C1 segment of cervical spinal cord (tissue), 14 donors: ENCODE measurements at regions not wholly inside any gene's neighbourhood (a gene's known extent, or its start where the extent isn't known, plus 50 kb on each side); places are given as distances from the start of the nearest gene placed in this dataset.
"Not testable (repeated sequence)": the region's sequence is repeated elsewhere in the genome, so short reads cannot be mapped to it uniquely, and the experiment has no call there.

Experiments
- DNase-seq, 14 donors: peaks; one replicate each; lab custom pipeline; 2025; lab: John Stamatoyannopoulos, UW

DNA sequence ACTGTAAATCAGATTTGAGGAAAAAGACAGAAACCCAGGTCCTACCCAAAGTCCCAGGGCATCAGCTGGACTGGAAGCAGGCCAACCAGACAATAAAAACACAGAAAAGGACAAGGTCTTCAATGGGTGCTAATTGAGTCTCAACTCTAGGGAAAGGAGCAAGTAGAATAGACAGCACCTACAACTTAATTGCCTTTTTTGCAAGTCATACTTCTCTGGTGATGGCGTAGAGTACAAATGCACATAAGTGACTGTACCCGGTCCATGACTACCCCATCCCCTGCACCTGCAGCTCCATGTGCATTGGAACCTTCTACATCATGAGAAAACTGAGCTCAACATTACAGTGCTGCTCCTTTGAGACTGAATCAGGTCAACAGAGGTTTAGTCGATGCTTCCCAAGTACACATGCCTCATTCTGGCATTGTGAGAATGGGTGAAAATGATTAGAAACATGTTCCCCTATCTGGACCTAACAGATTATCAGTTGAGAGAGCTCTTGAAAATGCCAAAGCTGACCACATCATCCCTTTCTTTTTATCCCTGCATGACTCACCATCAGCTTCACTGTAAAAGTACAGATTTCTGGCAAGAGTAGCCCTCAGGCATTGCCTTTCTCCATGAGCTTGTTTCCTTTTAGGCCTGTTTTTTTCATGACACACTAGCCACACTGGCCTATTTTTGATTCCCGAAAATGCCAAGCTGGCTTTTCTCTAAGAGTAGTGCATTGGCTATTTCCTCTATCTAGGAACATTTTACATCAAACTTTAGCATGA, 298.3 kb downstream of the HS3ST1 start:
- DNase-seq = peak in 1 of 14 donors; percentile 73

DNA sequence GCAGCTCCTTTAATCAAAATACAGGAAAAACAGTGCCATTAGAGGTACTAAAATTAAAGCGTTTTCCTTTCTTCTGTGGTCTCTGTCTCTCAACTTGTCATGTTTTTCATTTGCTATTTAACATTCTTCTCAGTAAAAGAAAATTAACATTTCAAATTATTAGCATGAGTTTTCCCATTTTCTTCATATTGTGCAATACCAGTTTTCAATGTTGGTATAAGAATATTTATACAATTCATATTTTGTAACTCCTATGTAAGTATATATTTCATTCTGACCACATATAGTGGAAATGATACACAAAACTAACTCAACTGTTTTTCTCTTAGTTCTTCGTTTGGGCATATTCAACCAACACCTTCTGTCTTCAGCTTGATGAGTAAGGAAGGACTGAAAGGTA, 308.3 kb downstream of the HS3ST1 start:
- no peak for DNase-seq

DNA sequence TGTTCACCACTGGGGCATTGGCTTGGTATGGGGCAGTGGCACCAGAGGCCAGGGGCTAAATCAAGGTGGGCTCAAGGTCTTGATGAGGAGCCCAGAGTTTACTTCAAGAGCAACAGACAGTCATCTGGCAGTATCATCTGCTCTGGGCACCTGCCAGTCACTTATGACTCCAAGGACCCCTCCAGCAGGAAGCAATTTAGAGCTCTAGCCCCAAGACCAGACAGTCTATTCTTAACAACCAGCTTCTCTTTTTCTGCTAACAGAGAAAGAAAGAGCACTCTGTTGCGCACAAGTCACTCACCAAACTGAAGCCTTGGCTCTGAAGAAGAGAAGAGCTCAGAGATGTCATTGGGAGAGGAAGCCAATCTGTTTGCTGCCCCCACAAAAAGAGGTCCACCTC, 309.2 kb downstream of the HS3ST1 start:
- DNase-seq = peak in 1 of 14 donors; percentile 2

DNA sequence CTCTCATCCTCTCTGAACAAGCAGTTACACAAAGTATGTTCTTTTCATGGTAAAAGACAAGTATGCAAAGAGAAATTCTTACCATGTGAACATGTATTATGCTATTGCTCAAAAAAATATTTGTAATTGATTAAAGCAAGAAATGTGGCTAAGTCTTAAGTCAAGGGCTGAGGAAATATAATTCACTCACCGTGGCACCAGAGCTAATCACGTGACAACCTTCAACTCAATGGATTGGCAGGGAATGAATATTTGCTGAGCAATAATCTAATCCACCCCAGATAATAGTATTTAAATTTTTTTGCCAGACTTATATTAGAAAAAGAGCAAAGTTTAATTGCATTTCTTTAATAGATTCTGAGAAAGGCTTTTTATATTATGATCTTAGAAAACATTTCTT, 310.2 kb downstream of the HS3ST1 start:
- no peak for DNase-seq

DNA sequence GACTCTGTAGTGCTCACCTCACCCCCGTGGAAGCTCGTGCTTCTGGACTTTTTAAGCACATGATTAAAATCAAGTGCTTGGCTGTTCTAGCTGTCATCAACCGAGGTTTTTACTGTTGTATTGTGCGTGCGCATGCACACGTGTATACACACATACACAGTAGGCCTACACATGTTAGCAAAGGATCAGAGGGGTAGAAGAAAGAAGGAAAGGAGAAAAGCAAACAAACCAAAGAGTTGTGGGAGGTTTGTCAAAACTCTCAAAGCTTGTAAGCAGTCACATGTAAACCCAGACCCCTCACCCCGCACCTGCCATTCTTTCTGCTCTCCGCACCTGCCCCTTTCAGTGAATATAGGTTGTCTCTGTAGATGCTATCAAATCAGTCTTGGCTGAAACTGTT, 311.8 kb downstream of the HS3ST1 start:
- no peak for DNase-seq

DNA sequence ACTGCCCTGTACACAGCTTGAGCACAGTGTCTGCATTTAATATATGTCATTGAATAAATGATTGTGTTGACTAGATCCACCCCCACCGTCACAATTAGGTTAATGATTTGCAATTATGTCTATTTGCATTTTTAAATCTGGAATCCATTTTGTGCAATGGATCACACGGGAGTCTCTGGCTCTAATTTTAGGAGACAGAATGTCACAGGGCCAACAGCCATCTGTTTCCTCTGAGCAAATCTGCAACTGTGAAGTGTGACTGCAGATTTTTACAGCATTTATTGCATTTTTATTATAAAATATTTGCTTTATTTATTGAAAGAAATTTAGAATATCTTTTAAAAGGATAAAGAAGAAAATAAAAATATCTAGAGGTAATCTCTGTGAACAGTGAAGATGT, 316.8 kb downstream of the HS3ST1 start:
- DNase-seq = peak in 1 of 14 donors; percentile 81

DNA sequence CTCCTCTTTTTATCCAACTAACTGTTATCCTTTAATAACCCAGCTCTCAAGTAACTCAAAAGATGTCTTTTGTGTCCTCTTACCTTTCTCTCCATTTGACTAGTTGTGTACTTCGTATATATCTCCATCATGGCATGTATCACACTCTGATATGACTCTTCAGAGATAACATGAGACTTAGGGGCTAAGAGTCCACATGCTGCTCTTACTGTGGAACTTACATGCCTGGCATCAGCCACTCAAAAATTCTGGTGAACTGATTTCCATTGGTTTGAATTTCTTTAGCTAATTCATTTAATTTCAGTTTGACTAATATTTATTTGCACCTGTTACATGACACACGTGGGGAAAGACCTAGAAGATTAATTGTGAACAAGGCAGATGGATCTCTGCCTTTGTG, 317.3 kb downstream of the HS3ST1 start:
- no peak for DNase-seq

DNA sequence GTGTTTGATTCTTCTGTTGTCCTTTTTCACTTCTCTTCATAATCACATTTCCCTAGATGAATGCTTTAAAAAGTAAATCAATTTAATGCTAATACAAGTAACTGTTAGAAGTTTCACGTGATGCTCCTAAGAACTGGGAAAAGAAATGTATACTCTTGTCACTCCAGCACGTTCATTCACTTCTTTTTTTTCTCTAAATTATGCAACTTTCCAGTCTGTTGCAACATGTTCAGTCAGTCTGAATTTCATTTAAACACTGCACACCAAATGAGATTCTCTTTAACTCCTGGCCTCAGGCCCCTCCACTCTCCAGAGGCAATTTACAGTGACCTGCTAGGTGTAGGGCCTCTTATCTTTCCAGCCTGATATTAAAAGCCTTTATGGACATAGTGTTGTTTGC, 321.9 kb downstream of the HS3ST1 start:
- no peak for DNase-seq

DNA sequence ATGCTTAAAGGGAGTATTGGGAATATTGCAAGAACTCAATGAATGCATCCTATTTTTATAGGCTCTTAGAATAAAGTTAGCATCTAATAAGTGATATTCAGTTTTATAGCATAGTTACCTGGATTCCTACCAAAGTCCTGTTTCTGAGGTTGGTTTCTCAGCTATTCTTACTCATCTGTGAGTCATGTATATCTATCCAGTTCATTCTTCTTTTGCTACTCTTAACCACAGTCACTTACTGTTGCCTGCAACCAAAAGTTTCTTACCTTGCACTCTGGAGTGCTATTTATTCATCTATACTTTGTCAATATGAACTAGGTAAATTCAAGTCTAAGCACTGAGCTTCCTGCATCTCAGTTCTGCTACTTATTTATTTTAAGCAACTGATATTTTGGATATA, 322.5 kb downstream of the HS3ST1 start:
- DNase-seq = no peak

DNA sequence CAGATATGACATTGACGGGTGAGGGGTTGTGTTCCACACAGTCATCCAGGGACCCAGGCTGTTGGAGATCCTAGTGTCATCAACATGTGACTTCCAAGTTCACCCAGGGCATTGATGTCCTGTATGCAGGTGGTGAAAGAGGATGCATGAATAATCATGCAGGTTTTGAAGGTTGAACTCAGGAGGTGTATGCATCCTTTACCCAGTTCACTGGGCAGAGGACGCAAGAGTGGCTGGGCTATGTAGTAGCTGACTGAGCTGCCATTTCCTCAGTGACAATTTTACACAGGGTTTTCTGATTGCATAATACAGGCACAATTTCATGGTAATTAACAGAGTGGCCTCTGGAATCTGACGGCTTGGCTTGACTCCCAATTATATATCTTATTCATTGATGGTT, 323.0 kb downstream of the HS3ST1 start:
- DNase-seq = no peak

DNA sequence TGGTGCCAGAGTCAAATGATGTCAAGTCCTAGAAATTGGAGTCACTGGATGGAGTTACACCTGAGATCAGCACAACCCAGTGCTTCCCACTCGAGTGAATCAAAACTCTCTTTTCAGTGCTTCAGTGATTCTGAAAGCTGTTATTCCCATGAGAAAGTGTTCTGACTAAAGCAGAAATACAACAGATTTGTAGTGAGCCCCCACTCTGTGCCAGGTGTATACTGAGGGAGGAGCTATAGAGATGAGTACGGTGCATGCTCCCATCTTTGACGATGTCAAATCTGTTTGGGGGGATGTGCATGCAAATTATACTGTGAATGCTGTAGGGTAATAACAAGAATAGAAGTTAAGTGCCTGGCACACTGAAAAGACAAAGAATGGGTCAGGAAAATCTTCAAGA, 330.2 kb downstream of the HS3ST1 start:
- no peak for DNase-seq

DNA sequence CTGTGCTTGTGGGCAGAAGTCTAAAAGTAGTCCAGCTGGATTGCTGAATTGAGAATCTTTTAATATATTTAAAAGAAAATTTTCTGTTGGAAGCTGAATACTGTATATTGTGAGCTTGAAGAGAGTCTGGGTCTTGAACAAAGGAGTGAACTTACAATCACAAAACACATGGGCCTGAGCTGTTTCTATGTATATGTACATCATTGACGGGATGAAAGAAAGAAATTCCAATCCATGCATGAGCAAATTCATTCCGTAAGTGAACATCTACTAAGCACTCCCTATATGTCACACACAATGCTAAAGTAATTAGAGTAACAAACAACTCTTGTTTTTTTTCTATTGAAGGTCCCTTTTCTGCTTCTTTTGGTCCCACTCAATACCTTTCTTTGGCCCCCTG, 331.0 kb downstream of the HS3ST1 start:
- DNase-seq = no peak

DNA sequence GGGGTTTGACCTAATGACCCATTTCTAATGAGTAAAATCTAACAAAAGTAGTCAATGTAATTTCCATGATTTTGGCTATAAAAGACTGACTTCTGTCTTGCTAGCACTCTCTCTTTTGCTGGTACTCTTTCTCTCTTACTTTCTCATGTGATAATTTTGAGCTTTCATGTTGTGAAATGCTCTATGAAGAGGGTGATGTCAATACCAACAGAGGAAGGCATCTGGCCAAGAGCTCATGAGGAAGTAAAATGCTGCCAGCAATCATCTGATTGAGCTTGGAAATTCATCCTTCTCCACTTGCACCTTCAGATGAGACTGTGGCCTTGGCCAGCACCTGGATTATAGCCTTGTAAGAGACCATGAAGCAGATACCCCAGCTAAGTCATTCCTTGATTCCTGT, 347.7 kb downstream of the HS3ST1 start:
- no peak for DNase-seq

DNA sequence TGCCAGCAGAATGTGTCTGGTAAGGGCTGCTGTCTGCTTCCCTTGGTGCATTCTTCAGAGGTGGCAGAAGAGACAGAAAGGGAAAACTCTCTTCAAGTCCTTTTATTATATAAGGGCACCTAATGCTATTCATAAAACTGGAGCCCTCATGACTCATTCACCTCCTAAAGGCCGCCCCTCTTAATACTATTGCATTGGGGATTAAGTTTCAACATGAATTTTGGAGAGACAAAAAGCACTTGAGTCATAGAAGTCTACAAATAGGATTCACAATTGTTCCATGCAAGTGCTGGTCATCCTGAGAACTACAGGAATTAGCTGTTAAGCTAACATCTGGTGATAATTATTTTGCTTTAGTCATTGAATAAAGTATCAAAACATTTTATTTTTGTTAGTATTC, 349.5 kb downstream of the HS3ST1 start:
- DNase-seq = no peak

DNA sequence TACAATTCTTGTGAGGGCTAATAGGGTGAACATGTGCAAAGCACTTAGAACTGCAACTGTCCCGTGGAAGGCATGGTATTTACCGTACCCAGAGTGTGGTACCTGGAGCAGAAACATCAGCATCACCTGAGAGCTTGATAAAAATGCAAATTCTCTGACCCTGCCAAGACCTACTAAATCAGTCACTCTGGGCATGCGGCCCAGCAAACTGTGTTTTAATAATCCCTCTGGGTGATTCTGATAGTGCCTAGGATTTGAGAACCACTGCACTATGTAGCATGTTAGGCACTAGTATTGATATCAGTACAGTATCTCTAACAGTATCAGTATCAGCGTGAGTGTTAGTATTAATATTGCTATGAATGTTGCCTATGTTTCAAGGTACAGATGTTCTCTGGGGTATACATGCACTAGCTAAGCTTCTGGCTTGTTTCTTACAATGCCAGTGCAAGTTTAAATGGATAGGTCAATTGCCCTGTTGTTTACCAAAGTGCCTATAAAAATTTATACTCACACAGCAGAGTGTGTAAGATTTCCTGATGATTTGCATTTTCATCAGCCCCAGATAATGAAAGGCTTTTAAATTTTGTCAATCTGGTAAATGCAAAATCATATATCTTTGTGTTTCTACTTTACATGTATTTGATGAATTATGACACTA, 354.0 kb downstream of the HS3ST1 start:
- peak in 1 of 14 donors; percentile 28 for DNase-seq

DNA sequence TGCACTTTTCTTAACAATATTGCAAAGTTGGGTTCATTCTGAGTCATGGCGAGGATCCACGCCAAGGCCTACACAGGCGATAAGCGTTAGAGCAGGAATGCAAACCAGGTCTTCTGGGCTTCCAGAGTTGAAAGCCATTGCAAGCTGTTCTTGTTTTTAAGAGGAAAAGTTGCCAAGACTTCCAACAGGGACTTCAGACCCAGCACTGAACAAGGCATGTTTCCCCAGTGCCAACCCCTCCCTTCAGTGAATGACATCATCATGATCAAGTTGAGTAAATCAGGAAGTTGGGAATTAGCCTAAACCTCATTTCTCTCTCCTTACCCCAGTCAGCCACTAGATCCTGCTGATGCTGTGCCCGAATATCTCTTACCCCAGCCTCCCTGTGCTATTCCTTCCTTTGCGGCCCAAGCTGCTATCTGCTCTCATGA, 355.1 kb downstream of the HS3ST1 start:
- DNase-seq = peak in 3 of 14 donors; percentile 16 to 98 (median 25)

DNA sequence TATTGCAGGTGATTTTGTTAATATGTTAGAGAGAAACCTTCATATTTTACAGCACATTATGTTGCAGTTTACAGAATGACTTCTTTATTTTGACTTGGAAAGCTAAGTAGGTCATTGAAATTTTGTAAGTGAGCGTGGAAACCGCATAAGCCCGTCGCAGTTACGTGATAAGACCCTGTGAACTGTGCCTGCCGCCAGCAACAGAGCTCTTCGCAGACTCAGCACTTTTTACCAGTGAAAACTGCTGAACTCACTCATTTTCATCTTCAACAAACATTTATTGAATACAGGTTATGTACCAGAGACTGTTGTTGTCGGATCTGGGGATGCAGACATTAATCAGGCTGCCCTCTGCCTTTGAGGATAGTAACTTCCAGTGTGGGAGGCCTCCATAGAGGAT, 355.7 kb downstream of the HS3ST1 start:
- no peak for DNase-seq

DNA sequence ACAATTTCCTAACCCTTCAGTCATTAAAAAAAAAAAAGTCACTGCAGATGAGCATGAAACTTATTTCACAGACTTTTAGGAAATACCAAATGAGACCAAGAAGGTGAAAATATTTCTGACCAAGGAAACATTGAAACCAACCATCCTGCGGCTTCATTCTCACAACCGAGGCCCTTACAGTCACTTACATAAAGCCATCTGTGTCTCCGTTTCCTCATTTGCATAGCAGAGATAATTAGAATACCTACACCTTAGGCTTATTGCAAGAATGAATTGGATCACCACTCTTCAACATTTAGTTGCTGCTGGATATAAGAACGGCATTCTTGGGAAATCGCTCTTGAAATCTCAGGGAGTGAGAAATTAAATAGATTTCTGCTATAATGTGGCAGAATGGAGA, 356.2 kb downstream of the HS3ST1 start:
- no peak for DNase-seq

DNA sequence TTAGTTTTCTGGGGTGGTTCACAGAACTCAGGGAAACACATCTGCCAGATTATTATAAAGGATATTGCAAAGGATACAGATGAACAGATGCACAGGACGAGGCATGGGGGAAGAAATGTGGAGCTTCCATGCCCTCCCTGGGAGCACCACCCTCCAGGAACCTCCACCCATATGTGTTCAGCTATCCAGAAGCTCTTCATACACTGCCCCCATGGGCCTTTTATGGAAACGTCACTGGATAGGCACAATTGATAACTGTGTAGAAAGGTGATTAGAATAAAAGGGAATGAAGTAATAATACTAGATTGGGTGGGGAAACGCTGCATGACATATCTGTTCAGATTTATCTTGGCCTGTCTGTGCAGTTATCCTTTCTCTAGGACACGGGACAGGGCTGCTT, 357.9 kb downstream of the HS3ST1 start:
- DNase-seq = no peak

DNA sequence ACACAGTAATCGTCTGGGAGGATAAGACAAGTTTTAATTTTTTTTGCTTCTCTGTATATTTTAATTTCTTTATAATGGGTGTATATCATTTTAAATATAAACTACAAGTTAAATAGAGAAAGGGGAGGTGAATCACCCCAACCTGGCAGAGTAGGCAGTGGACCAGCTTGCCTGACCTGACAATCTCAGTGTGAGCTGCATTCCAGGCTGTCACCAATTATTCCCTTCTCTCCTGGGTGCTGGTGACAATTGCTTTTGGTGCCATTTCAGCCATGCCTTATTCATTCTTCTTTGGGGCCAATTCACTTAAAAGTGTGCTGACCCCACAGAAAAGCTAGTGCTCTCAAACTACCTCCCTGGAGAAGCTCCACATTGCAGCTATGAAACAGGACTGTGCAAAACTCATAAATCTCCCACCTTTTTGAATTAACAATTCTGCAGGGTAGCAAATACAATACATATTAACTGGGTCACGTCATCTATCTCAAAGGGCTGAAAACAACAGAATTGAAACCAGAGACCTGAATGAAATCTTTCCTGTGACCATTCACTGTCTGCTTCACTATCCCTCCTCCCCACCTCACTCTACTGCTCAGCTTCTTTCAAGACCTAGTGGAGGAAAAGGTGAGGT, 359.0 kb downstream of the HS3ST1 start:
- peak in 1 of 14 donors; percentile 87 for DNase-seq

DNA sequence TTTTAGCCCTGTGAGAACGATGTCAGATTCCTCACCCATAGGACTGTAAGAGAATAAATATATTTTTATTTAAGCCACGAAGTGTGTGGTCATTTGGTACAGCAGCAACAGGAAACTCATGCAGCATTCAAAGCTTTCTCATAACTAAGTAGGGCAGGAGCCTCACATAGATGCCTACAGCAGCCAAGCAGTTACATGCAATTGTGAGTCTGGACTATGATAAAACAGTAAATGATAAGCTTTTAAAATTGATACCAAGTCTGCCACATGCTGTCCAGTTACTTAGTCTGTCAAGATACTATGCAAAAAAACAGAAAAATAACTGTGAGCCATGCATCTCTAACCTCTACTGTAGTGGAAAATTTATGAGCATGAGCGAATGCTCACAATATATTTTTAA, 359.6 kb downstream of the HS3ST1 start:
- peak in 1 of 14 donors; percentile 33 for DNase-seq

DNA sequence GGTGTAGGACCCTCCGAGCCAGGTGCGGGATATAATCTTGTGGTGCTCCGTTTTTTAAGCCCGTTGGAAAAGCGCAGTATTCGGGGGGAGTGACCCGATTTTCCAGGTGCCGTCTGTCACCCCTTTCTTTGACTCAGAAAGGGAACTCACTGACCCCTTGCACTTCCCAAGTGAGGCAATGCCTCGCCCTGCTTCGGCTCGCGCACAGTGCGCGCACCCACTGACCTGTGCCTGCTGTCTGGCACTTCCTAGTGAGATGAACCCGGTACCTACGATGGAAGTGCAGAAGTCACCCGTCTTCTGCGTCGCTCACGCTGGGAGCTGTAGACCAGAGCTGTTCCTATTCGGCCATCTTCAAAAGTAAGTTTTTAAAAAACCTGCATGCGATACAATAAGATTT, 362.1 kb downstream of the HS3ST1 start:
- DNase-seq = not testable (repeated sequence)

DNA sequence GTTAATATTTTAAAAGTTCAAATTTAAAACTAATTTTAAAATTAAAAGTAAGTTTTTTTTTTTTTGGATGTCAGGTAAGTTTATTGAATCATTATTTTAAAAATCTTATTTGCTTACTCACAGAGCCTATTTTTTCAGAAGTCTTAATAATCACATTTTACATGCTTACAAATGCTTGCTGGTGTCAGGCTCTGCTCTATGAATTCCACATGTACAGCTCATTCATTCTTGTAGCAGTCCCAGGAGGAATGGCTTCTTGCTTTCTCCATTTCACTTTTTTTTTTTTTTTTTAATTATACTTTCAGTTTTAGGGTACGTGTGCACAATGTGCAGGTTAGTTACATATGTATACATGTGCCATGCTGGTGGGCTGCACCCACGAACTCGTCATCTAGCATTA, 368.1 kb downstream of the HS3ST1 start:
- not testable (repeated sequence) for DNase-seq
